ENCODE measurements at regions not wholly inside any gene's neighbourhood (a gene's known extent, or its start where the extent isn't known, plus 50 kb on each side); places are given as distances from the start of the nearest gene placed in this dataset.

DNA sequence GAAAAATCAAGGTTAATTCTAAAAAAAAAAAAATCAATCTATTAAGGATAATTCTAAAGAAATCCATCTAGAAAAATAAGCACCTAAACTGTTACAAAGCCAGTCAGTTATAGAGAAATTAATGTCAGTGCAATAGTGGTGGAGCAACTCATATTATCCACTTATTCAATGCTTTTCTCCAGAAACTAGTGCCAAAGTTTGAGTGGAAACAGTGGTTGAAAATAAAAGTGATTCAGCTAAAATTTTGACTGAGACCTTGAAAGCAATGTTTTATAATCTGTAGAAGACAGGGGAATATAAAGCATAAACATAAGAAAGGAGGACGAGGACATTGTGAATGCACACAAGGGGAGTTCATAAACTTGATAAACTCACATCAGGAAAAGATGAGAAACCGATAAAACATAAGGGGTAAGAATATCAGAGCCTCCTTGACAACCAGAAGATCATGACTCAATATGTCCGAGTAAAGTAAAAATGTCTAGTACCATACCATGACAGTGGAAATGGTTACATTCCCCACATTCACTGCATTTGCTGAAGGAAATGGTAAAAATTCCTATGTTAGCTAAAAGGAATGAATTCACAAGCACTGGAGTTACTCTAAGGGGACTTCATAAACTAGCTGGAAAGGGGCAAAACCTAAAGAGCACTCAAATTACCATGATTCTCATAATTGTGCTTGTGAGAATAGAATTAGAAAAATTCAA lies 58.7 kb upstream of the SLC5A12 start (continued):
- TF ChIP-seq, protein P1, sequence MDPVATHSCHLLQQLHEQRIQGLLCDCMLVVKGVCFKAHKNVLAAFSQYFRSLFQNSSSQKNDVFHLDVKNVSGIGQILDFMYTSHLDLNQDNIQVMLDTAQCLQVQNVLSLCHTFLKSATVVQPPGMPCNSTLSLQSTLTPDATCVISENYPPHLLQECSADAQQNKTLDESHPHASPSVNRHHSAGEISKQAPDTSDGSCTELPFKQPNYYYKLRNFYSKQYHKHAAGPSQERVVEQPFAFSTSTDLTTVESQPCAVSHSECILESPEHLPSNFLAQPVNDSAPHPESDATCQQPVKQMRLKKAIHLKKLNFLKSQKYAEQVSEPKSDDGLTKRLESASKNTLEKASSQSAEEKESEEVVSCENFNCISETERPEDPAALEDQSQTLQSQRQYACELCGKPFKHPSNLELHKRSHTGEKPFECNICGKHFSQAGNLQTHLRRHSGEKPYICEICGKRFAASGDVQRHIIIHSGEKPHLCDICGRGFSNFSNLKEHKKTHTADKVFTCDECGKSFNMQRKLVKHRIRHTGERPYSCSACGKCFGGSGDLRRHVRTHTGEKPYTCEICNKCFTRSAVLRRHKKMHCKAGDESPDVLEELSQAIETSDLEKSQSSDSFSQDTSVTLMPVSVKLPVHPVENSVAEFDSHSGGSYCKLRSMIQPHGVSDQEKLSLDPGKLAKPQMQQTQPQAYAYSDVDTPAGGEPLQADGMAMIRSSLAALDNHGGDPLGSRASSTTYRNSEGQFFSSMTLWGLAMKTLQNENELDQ (CRISPR knock-in tag; IDR thresholded peaks at IDR 0.05; ENCODE audit: borderline replicate concordance): no peak

DNA sequence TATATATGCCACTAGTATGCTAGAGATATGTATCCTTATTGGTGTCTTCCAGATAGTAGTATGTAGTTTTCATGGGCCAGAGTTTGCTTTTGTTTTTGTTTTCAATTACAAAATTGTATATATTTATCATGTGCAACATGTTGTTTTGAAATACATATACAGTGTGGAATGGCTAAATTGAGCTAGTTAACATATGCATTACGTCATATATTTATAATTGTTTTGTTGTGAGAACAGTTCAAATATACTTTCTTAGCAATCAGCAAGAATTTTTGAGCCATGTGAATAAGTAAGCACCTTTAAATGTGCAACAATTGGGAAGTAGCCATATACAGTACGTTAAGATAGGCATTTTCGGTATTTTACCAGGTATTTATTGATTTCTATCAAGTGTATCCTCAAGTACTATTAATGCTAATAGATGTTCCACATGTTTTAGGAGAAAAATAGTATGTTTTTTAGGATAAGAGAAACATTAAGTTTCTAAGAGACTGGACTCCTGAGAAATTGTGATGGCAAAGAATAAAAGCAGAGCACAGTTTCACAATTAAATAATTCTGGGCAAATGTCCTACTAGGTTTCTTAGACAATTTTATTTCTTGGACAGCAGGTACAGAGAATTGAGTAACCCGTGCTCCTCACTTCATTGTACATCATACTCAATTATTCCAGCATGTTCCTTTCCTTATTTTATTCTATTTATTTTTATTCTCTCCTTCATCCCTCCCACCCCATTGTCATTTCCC lies 60.5 kb upstream of the SLC5A12 start:
- CTCF ChIA-PET (ENCODE audit: low intra/inter-chr PET ratio): no interaction called here
- TF ChIP-seq PRPF4 (IDR thresholded peaks at IDR 0.05; ENCODE audit: insufficient read depth, low read depth, low read length, poor library complexity, severe bottlenecking): no peak
- no peak for TF ChIP-seq NCOR1 (IDR thresholded peaks at IDR 0.05)
- TF ChIP-seq FIP1L1 (IDR thresholded peaks at IDR 0.05; ENCODE audit: low read depth, low read length, poor library complexity, severe bottlenecking): no peak
- TF ChIP-seq ZNF75A (CRISPR knock-in tag; IDR thresholded peaks at IDR 0.05): no peak
- TF ChIP-seq RAD51 (IDR thresholded peaks at IDR 0.05; ENCODE audit: borderline replicate concordance, low read depth): no peak
- TF ChIP-seq, protein P2, sequence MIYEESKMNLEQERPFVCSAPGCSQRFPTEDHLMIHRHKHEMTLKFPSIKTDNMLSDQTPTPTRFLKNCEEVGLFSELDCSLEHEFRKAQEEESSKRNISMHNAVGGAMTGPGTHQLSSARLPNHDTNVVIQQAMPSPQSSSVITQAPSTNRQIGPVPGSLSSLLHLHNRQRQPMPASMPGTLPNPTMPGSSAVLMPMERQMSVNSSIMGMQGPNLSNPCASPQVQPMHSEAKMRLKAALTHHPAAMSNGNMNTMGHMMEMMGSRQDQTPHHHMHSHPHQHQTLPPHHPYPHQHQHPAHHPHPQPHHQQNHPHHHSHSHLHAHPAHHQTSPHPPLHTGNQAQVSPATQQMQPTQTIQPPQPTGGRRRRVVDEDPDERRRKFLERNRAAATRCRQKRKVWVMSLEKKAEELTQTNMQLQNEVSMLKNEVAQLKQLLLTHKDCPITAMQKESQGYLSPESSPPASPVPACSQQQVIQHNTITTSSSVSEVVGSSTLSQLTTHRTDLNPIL (CRISPR knock-in tag; IDR thresholded peaks at IDR 0.05): no peak
- TF ChIP-seq, protein P3, sequence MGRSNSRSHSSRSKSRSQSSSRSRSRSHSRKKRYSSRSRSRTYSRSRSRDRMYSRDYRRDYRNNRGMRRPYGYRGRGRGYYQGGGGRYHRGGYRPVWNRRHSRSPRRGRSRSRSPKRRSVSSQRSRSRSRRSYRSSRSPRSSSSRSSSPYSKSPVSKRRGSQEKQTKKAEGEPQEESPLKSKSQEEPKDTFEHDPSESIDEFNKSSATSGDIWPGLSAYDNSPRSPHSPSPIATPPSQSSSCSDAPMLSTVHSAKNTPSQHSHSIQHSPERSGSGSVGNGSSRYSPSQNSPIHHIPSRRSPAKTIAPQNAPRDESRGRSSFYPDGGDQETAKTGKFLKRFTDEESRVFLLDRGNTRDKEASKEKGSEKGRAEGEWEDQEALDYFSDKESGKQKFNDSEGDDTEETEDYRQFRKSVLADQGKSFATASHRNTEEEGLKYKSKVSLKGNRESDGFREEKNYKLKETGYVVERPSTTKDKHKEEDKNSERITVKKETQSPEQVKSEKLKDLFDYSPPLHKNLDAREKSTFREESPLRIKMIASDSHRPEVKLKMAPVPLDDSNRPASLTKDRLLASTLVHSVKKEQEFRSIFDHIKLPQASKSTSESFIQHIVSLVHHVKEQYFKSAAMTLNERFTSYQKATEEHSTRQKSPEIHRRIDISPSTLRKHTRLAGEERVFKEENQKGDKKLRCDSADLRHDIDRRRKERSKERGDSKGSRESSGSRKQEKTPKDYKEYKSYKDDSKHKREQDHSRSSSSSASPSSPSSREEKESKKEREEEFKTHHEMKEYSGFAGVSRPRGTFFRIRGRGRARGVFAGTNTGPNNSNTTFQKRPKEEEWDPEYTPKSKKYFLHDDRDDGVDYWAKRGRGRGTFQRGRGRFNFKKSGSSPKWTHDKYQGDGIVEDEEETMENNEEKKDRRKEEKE (IDR thresholded peaks at IDR 0.05; ENCODE audit: borderline replicate concordance in 1 of 2, control insufficient read depth in 1 of 2, low read depth in 2 of 2, low read length in 1 of 2): no peak
- no peak for TF ChIP-seq STAT5B (CRISPR knock-in tag; IDR thresholded peaks at IDR 0.05)
- no peak for TF ChIP-seq ZNF778 (CRISPR knock-in tag; IDR thresholded peaks at IDR 0.05)
- no peak for TF ChIP-seq TBL1XR1 (IDR thresholded peaks at IDR 0.05; ENCODE audit: low read length in 2 of 2)
- no peak for TF ChIP-seq TRIM24 (IDR thresholded peaks at IDR 0.05)
- Histone ChIP-seq H3K9me3 (replicated peaks; ENCODE audit: control insufficient read depth, insufficient read depth, low read depth, low read length) (no peaks in the 10 kb centered on the region), H3K4me3 (no peak overlapping the region), H3K27ac (ENCODE audit: extremely low read depth, low read depth, low read length) (no peak overlapping the region), H3K79me2 (ENCODE audit: control insufficient read depth, insufficient read depth, low read length) (no peaks in the 10 kb centered on the region), H2AFZ (ENCODE audit: low read depth, low read length) (no peak overlapping the region), H4K20me1 (replicated peaks; ENCODE audit: control insufficient read depth, insufficient read depth, low read length) (no peaks in the 10 kb centered on the region), H3K9me1 (ENCODE audit: control insufficient read depth, insufficient read depth, low read length) (no peaks in the 10 kb centered on the region), H3K27me3 (ENCODE audit: control insufficient read depth in 2 of 2, insufficient read depth in 2 of 2, low read length in 2 of 2) (no peaks in the 10 kb centered on the region), H3K4me2 (ENCODE audit: insufficient read depth, low read length) (no peak overlapping the region), H3K36me3 (ENCODE audit: control insufficient read depth, insufficient read depth, low read length) (no peaks in the 10 kb centered on the region), H3K9ac (ENCODE audit: insufficient read depth in 1 of 2, low read depth in 2 of 2, low read length in 2 of 2) (no peak overlapping the region), H3K4me1 (replicated peaks in 1 of 2; ENCODE audit: control insufficient read depth in 2 of 2, insufficient read depth in 2 of 2, low read length in 2 of 2) (no peaks in the 10 kb centered on the region)
- ATAC-seq: no peak
- DNase-seq (ENCODE audit: extremely low read depth in 1 of 4, low spot score in 3 of 4): no peak
- intact Hi-C loops (cut with micrococcal nuclease): no loop called here
- no peak for FAIRE-seq
- POLR2A ChIA-PET: no interaction called here
- WGBS (ENCODE audit: insufficient coverage, low coverage, missing lambda C conversion rate): 0% methylated on average over 4 of the region's 4 CpGs
- in situ Hi-C loops (cut with MboI): no loop called here
- BruUV-seq (replicated peaks): no TSS peak

Measured in K562 (cell line).